ENCODE measurements at regions not wholly inside any gene's neighbourhood (a gene's known extent, or its start where the extent isn't known, plus 50 kb on each side); places are given as distances from the start of the nearest gene placed in this dataset.
"Not testable (repeated sequence)": the region's sequence is repeated elsewhere in the genome, so short reads cannot be mapped to it uniquely, and the experiment has no call there.

GRCh38 chr2:106249157-106249828, 55.2 kb upstream of the UXS1 start:
- not testable (repeated sequence) for TF ChIP-seq CTCF, EP300, POLR2A (IDR thresholded peaks at IDR 0.05)
